ENCODE measurements at regions not wholly inside any gene's neighbourhood (a gene's known extent, or its start where the extent isn't known, plus 50 kb on each side); places are given as distances from the start of the nearest gene placed in this dataset.

DNA sequence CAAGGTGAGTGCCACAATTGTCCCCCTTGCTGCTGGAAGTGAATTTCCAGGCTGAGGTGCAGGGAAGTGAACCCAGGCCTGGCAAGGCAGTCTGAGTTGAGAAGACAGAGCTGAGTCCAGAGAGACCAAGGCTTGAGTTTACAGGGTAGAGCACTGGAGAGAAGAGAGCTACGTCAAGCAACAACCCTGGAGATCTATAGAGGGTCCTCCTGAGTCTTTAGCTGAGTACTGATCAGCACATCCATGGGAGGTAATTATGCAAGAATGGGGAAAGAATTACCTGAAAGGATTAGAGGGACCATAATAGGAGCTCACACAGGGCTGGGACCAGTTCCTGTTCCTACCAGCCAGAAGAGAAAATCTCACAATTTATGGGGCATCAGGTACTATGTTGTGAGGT, 190.7 kb downstream of the NEDD1 start:
- DNase-seq, result no peak

DNA sequence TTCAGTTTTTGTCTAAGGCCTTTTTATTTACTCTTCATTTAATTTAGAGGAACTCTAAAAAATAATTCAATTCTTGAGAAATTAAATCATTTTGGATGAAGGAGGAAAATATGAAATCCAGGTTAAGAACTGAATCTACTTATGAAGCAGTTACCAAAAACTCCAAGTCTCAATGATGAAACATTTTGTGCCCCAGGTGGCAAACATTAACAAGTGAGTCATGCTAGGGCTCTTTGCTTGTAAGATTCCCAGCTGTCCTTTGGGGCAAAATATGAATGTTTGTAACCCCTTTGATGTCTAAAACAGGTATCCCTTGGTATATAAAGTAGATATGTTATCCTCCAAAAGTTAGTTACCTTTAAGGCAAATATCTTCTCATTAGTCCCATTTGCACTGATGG, 202.4 kb downstream of the NEDD1 start:
- no peak for DNase-seq

DNA sequence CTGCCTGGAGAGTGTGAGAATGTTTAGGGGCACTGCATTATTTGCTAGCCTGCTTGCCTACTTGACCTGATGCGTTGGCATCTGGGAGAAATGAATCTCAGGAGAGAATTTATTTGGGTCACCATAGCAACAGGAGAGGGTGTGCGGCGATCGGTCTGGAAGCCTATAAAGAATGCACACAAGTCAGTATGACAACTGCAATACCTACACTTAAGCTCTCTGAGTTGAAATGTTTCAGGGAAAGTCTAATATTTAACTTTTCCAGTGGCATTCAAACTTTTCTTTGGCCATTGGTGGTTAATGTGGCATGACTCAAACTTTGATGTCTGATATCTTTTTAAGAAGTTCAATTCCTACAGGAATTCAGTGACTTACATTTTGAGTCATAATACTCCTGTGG, 205.1 kb downstream of the NEDD1 start:
- DNase-seq, result no peak

DNA sequence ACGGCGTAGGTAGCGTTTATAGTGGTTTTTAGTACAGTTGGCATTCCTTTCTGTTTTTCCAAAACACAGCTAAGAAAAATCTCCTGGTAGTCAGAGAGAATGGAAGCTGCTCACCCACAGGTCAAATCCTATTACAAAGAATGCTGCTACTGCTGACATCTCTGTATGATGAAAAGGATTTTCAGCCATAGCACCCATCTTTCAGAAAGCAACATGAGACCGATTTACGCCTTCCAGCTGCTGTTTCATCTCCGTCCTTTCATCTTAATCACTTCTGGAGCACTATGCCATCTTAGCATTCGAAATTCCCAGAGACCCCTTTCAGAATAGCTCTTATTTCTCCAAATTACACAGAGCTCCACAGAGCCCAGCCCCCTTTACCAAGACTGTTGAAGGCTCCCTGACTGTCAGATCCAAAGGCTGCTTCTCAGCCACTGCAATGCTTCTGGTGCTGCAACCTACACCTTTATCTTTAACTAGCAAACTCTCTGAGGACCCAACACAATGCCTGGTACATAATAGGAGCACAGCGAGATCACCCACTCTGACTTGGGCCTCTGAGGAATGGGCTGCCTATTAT, 211.8 kb downstream of the NEDD1 start:
- no peak for DNase-seq

DNA sequence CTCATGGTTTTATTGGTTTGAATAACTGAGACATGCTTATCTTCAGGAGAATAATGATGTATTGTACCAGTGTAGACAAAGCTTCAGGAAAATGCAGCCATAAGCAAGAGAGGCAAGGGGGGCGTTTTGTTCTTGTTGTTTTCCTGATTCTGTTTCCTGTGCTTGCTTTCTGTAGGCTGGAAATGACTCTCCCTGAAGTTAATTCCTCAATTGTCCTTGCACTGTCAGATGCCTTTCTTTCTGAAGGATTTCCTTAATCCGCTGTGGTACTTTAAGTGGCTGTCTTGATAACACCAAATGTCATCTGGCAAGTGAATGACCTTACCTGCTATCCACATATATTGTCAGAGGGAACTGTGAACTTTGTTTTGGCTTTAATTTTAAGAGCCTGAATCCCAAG, 220.0 kb downstream of the NEDD1 start:
- DNase-seq, result no peak

DNA sequence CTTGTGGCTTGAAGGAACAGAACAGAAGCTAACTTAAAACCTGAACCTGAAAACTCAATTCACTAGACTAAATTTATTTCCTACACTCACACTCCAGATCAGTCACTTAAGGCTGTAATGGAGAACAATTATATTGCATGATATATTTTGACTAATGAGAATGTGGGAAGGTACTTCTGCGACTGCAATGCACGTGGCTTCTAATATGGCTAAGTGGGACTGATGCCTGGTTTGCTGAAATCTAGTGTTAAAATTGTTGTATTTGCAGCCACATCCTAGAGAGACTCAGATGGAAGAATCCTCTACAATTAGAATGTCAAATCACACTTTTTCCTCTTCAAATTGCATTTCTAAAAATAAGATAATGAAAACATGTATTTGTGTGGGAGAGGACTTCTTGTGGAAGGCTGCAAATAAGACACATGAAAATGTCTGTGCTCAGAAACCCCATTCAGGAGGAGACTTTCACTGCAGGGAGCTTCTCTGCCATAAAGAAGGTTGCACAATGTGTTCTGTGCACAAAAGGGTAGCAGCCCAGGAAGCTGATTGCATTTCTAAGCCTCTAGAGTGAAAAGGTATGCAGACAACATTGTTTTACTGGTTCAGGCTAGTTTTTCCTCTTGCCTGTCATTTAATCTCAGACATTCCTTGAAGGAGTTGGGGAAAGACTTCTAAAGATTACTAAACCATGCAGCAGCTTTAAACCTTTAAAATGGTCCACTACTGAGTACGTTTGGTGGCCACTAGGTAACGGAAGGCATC, 224.3 kb downstream of the NEDD1 start:
- no peak for DNase-seq

DNA sequence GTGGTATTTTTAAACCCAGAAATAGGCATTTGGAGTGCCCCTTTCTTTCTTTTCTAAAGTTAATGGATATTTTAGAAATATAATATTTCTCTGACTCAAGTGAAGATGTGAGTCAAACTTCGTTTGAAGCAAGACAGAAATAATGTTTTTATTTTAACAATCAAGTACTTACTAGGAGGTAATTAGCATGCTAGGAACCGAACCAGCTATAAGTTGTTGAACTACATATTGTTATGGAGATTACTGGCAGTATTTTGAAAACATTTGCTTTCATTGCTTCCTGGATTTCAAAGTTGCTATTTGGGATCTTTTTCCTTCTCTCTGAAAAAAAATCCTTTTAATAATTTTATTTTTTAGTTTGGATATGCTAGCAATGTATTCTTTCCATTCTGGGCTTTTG, 225.2 kb downstream of the NEDD1 start:
- no peak for DNase-seq

DNA sequence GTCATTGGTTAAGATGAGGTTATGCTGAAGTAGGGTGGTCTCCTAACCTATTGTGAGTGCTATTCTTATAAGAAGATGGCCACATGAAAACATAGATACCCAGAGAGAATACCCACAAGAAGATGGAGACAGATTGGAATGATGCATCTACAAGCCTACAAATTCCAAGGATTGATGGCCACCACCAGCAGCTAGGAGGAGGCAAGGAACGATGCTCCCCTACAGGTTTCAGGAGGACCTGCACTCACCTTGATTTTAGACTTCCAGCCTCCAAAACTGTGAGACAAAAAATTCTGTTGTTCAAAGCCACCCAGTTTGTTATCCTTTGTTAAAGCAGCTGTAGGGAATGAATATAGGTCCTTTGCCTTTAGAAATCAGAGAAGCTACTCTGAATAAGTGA, 227.4 kb downstream of the NEDD1 start:
- DNase-seq, result no peak

DNA sequence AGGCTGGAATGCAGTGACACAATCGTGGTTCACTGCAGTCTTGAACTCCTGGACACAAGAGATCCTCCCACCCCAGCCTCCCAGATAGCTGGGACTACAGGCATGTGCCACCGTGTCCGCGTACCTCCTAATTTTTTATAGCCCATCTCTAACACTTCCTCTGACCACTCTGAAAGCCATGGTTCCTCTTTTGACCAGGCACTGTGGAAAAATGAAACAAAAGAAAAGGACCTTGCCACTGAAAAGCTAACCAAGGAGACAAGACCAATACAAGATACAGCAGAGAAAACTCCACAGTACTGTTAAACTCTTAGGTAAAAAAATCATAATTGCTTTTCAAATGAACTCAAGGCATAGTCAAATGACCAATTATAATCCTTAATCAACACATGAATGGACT, 233.3 kb downstream of the NEDD1 start:
- no peak for DNase-seq

DNA sequence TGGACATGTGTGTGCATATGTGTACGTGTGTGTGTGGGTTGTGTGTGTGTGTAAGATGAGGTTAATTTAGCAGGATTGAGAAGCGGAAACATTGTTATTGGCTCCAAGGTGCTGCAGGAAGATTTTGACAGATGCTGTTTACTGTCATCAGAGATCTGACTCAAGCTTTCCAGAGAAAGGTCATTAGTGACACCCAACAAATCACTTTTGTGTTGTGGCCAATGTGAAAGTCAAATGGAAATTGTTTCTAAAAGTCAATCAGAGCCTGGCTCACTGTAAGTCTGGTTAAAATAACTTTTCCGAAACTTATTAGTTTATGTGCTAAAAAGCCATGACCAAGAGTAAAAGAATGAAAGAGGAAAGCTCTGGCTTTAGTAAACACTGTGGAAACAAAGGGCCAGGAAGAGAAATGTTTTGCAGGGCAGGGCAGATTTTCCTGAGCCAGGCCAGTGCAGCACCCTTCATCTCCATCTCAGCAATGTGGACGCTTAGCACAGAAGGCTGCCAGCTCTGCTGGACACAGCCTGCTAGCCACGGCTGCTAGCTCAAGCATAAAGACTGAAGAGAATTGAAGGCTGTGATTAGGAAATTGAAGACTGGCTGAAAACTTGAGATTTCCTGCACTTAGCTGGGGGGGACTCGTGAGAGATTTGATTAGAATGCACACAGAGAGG, 235.8 kb downstream of the NEDD1 start:
- no peak for DNase-seq

DNA sequence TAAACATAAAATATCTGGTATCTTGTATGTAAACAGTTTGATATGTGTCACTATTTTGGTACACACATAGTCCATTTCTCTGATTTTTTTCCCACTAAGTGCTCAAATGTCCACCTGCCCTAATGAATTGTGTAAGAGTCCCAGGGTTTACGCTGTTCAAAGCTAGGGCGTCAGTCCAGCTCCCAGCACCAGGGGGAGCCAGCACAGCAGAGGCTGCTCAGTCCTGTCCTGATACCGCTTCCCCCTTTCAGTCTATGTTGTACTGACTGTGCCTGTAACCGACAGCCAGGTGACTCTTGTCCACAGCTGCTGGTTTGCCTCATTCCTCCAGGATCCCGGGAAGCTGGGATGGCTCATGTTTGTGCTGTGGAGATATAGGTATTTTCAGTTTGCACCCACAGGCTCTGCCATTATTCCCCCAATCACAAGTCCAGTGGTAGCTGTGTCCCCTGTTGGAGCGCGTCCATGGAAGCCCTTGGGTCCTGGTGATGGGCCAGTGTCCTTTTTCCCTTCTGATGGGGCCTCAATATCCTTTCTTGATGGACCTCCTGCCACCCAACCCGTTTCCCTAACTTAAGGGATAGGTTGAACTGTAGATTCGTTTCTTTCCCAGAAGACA, 242.0 kb downstream of the NEDD1 start:
- DNase-seq, result peak; percentile 44

DNA sequence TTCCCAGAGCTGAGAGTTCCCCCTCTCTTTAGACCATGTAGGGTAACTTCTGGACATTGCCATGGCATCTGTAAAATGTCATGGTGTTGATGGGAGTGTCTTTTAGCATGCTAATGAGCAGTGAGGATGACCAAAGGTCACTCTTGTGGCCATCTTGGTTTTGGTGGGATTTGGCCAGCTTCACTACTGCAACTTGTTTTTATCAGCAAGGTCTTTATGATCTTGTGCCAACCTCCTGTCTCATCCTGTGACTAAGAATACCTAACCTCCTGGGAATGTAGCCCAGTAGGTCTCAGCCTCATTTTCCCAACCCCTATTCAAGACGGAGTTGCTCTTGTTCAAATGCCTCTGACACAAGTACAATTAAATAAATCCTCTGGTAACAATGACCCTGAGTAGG, 244.4 kb downstream of the NEDD1 start:
- no peak for DNase-seq

DNA sequence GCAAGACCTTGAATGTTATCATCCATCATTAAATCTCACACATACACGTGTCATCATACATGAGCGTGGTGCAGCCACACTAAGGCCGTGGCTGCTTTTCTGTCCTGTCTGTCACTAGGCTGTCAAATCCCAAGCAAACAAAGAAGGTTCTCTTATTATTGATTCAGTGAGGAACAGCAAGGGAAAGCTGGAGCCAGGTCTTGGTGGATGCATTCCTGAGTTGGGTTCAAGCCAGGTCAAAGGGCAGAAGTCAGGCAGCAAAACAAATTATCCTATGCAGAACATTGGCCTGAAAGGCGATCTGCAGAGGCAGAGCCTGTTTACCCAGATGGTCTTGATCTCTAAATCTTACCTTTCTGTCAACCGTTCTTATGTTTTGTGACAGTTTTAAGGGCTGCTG, 252.3 kb downstream of the NEDD1 start:
- no peak for DNase-seq

DNA sequence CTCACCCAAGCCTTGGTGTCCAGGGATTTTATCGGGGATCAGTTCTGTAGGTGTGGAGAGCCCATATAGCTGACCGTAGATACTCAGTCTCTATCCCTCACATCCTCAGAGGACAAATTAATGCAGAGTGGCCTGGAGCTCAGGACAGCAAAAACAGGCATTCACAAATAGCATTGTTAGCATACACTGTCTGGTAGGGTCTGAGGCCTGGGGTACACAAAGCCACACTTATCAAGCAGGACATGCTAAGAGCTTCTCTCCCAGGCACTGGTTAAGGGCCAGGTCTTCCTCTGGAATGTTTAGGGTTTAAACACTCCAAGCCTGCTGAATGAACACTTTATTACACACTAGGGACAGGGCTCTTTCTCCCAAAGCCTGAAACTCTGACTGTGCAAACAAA, 253.2 kb downstream of the NEDD1 start:
- DNase-seq, result no peak

DNA sequence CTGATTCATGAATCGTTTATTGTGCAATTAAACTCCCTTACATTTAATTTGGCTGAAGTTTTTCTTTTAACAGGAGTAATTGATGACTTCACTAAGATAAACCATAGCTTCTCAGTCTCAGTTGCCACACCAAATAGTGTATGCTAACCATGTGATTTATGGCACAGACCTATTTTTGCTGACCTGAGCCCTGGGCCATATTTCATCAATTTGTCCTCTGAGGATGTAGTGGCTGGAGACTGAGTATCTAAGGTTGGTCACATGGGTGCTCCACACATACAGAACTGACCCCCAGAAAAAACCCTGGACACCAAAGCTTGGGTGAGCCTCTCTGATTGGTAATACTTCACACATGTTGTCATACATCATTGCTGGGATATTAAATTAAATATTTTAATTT, 255.1 kb downstream of the NEDD1 start:
- DNase-seq, result no peak

DNA sequence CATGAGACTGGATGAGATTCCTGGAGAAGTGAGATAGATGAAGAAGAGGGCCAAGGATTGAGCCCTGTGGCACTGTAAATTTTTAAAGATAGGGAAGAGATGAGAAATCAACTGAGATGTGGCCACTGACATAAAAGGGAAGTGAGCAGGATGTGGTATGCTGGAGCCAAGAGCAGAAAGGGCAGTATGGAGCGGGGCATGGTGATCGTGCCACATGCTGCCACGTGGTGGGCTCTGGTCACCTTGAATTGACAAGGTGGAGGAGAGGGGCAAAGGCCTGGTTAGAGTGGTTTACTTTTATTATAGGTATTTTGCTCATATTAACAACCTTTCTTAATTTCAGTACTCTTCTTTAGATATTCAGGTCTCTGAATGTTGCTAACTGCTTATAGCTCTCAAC, 257.9 kb downstream of the NEDD1 start:
- DNase-seq, result no peak

DNA sequence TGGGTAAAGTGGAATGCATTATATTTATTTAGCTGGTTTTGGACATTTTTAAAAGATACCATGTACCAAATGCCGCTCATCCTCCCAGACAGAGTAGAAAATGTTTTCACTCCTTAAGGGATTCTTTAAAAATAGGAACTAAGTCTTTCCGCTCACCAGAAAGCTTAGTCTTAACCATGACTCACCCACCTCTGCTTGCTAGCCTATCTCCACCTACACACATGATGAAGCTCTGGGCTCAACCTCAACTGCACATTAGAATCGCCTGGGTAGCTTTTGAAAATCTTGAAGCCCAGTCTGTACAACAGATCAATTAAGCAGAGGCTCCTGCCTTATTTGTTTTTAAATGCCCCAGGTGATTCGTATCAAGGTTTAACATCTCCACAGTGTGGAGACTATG, 260.5 kb downstream of the NEDD1 start:
- no peak for DNase-seq

DNA sequence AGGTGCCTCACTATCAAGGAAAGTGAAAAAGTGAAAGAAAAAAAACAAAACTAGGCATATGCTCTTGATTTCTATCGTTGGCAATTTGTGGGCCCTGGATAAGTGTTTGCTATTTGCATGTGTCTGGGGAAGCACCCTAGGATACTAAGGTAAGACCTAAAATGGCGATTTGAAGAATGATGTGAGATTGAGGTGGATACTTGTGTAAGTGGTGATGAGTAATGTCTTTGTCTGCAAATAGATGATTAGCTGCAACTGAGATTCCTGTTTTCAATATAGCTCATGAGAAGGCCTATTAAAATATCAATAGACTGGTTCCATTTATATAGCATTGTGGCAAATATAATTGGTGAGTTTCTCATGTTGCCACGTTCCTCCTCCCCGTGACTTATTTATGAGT, 261.7 kb downstream of the NEDD1 start:
- DNase-seq, result no peak

DNA sequence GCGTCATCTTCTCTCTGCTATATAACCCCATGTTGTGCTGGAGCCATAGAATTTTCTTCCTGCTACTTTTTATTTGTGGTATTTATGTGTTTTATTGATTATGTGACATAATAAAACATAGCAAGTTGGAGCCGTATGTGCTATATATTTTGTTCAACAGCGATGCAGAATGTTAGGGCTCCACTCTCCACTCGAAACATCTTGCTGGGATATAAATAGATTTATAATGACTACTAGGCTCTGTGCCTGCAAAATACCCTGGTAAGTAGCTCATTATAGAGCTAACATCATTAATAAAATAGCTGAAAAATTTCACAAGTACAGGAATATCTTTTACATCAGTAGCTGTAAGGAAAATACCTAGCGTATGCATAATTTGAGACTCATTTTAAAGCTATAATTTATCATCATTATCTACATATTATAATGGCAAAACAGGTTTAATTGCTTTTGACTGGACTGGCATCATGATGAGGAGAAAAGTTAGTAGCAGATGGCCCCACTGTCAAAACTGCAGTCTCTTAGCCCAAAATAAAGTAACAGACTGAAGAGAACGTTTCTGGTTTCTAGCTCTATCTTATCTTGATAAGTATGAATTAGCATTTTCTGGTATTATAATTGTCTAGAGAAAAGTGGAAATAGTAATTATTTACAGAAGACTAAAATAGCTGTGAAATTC, 263.0 kb downstream of the NEDD1 start:
- no peak for DNase-seq

DNA sequence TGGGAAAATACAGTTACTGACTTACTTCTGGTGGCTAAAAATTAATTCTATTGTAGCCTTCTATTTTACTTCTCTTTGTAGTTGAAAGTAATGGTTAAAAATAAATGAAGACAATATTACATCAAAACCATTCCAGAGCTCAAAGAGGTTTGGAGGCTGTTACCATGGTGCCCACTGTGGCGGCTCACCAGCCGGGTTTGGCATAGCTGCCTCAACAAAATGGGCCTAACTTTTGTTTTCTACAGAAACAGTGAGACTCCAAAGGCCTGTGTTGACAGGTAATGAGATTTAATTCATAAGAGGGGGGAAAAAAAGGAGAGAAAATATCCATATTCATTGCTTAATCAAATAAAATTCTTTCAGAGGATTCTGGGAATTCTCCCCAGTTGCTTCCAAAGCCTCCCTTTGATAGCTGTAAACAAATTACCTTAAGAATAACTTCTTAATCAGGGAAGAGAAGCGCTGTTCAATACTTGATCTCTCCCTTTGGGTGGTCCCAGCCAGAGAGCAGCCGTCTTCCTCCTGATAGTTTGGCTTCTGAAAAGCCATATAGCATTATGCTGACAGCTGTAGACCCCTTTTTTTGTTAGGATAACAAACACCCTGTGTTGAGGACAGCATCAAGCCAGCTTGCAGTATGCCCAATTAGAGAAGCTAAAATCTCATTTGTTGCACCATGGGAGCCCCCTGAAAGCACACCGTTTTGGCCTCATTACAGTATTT, 266.8 kb downstream of the NEDD1 start:
- DNase-seq, result no peak

DNA sequence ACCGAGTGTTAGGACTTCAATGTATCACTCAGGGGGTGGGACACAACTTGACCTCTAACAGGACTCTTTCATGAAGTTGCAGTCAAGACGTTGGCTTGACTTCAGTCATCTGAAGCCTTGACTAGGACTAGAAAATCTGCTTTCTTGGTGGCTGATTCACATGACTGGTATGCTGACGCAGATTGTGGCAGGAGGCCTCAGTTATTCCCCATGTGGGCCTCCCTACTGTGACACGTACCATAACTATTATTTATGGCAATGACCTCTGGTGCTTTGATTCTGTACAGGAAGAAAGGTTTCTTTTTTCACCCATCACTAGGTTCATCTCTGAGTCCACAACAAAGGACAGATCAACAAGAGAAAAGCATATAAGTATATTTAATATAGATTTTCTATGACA, 270.4 kb downstream of the NEDD1 start:
- DNase-seq, result no peak

DNA sequence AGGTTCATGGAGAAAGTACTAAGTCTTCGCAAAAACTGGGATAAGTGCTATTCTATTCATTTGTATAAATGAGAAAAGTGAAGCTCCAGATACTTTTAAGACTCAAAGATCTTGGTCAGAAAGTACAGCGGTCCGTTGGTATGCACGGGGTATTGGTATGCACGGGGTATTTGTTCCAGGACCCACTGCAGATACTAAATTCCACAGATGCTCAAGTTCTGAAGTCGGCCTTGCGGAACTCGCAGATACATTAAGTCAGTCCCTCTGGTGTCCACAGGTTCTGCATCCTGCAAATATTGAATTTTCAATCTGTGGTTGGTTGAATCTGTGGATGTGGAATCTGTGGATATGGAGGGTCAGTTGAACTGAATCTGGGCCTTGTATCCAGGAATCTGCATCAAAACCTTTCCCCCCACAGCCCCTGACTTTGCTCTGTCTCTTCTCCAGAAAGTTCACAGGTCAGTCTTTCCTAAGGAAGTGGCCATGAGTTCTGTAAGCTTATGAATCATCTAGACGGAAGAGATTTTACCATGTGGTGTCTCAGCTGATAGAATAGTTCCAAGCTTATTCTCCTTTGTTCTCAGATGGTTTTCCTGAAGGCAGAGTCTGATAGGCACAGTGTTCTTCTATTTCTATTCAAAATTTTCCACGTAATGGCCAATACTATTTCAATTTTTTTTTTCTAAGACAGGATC, 274.7 kb downstream of the NEDD1 start:
- DNase-seq, result no peak

Measured in CD4-positive, alpha-beta T cell treated with Interleukin-17A for 4 hours (primary cell).